ENCODE measurements at regions not wholly inside any gene's neighbourhood (a gene's known extent, or its start where the extent isn't known, plus 50 kb on each side); places are given as distances from the start of the nearest gene placed in this dataset.

GRCh38 chr19:28021259-28022185, 1191.4 kb downstream of the UQCRFS1 start:
- no peaks in the 10 kb centered on the region for H3K27me3 ChIP-seq
- no peak for DNase-seq
- WGBS, 4 donors: 70 to 83% (median 74%) methylated on average over 8 of the region's 8 CpGs
- no peaks in the 10 kb centered on the region for H3K9me3 ChIP-seq (replicated peaks in 1 of 3)
- no peaks in the 10 kb centered on the region for H3K36me3 ChIP-seq (replicated peaks in 1 of 2)
- intact Hi-C loops (cut with DNase I): no loop called here
- no peak overlapping the region for H3K4me3 ChIP-seq
- H3K27ac ChIP-seq: no peak overlapping the region
- no peak for TF ChIP-seq CTCF (IDR thresholded peaks at IDR 0.05)
- no peak for TF ChIP-seq POLR2A (IDR thresholded peaks at IDR 0.05)
- H3K4me1 ChIP-seq (replicated peaks in 1 of 2): no peaks in the 10 kb centered on the region

GRCh38 chr19:28020619-28021258, 1192.2 kb downstream of the UQCRFS1 start:
- 62 to 72% (median 67%) methylated on average over 6 to 7 of the region's 7 CpGs for WGBS, 4 donors
- no peak for TF ChIP-seq POLR2A (IDR thresholded peaks at IDR 0.05)
- TF ChIP-seq CTCF (IDR thresholded peaks at IDR 0.05): no peak
- no peak overlapping the region for H3K27ac ChIP-seq
- H3K36me3 ChIP-seq (replicated peaks in 1 of 2): no peaks in the 10 kb centered on the region
- H3K4me1 ChIP-seq (replicated peaks in 1 of 2): no peaks in the 10 kb centered on the region
- no peak for DNase-seq
- no peak overlapping the region for H3K4me3 ChIP-seq
- no peaks in the 10 kb centered on the region for H3K27me3 ChIP-seq
- no peaks in the 10 kb centered on the region for H3K9me3 ChIP-seq (replicated peaks in 1 of 3)
- intact Hi-C loops (cut with DNase I): no loop called here

- H3K9me3 ChIP-seq (replicated peaks in 1 of 3): no peaks in the 10 kb centered on the region
- H3K27me3 ChIP-seq: no peaks in the 10 kb centered on the region
- no peak for DNase-seq
- intact Hi-C loops (cut with DNase I): no loop called here
- no peaks in the 10 kb centered on the region for H3K4me1 ChIP-seq (replicated peaks in 1 of 2)
- WGBS, 4 donors: 72 to 78% (median 76%) methylated on average over 7 of the region's 7 CpGs
- H3K4me3 ChIP-seq: no peak overlapping the region
- TF ChIP-seq POLR2A (IDR thresholded peaks at IDR 0.05): no peak
- TF ChIP-seq CTCF (IDR thresholded peaks at IDR 0.05): no peak
- H3K27ac ChIP-seq: no peak overlapping the region
- no peaks in the 10 kb centered on the region for H3K36me3 ChIP-seq (replicated peaks in 1 of 2)
These were observed 1193.0 kb downstream of the UQCRFS1 start for GRCh38 chr19:28019901-28020300.

GRCh38 chr19:28019371-28019770, 1193.6 kb downstream of the UQCRFS1 start:
- no peaks in the 10 kb centered on the region for H3K9me3 ChIP-seq (replicated peaks in 1 of 3)
- TF ChIP-seq CTCF (IDR thresholded peaks at IDR 0.05) (no peak), POLR2A (IDR thresholded peaks at IDR 0.05) (no peak)
- H3K27me3 ChIP-seq: no peaks in the 10 kb centered on the region
- H3K4me3 ChIP-seq: no peak overlapping the region
- no peak for DNase-seq
- H3K4me1 ChIP-seq (replicated peaks in 1 of 2): no peaks in the 10 kb centered on the region
- intact Hi-C loops (cut with DNase I): no loop called here
- H3K36me3 ChIP-seq (replicated peaks in 1 of 2): no peaks in the 10 kb centered on the region
- 78 to 90% (median 83%) methylated on average over 7 of the region's 7 CpGs for WGBS, 4 donors
- H3K27ac ChIP-seq: no peak overlapping the region
